Keratinocyte (primary cell): ENCODE measurements at regions not wholly inside any gene's neighbourhood (a gene's known extent, or its start where the extent isn't known, plus 50 kb on each side); places are given as distances from the start of the nearest gene placed in this dataset.

ENCODE experiments used
- DNase-seq: peaks from one replicate; pipeline ENCODE4 v3.0.0-alpha.2; 2011; ENCODE audit warnings: low read depth, missing footprints, low spot score
- FAIRE-seq: peaks from 2 replicates; lab custom pipeline; 2011; peaks lifted over from hg19 to GRCh38; lab: Jason Lieb, UNC
- H2AFZ ChIP-seq: 2 replicates; pipeline ENCODE4 v1.6.0; 2012; ENCODE audit warnings: low read length, control low read depth, inconsistent platforms; ENCODE audit not compliant: control insufficient read depth
- H3K27ac ChIP-seq: 2 replicates; pipeline ENCODE4 v1.5.1; 2011; ENCODE audit warnings: low read length; ENCODE audit not compliant: control insufficient read depth, insufficient read depth
- H3K27me3 ChIP-seq: 3 replicates; pipeline ENCODE4 v1.6.0; 2011; ENCODE audit warnings: low read length; ENCODE audit not compliant: control insufficient read depth, insufficient read depth; ENCODE audit errors: extremely low read depth
- H3K36me3 ChIP-seq, 2 experiments: 2 replicates in 1 of 2; 3 replicates in 1 of 2; pipeline ENCODE4 v1.5.1; 2011; ENCODE audit warnings: low read length in 2 of 2, mild to moderate bottlenecking in 1 of 2; ENCODE audit not compliant: control insufficient read depth in 2 of 2, insufficient read depth in 2 of 2; ENCODE audit errors: extremely low read depth in 1 of 2
- H3K4me1 ChIP-seq: 3 replicates; pipeline ENCODE4 v1.5.1; 2011; ENCODE audit warnings: low read length; ENCODE audit not compliant: control insufficient read depth, insufficient read depth; ENCODE audit errors: extremely low read depth
- H3K4me2 ChIP-seq: 3 replicates; pipeline ENCODE4 v1.6.0; 2011; ENCODE audit warnings: low read depth, low read length; ENCODE audit not compliant: control insufficient read depth, insufficient read depth; ENCODE audit errors: extremely low read depth
- H3K4me3 ChIP-seq, 3 experiments: fragments of 200-600 bp in 1 of 3; sonication (generic) in 1 of 3; 2 replicates in 2 of 3; 3 replicates in 1 of 3; pipeline ENCODE4 v1.5.1; 2011 to 2016; ENCODE audit warnings: low read length in 3 of 3, mild to moderate bottlenecking in 3 of 3, control low read depth in 2 of 3, inconsistent platforms in 1 of 3, low read depth in 1 of 3, mixed read lengths in 1 of 3, mixed run types in 1 of 3, moderate library complexity in 1 of 3; ENCODE audit not compliant: control insufficient read depth in 2 of 3, insufficient read depth in 2 of 3; ENCODE audit errors: extremely low read depth in 1 of 3
- H3K79me2 ChIP-seq: 2 replicates; pipeline ENCODE4 v1.6.0; 2012; ENCODE audit warnings: low read length; ENCODE audit not compliant: control insufficient read depth, insufficient read depth
- H3K9ac ChIP-seq: 3 replicates; pipeline ENCODE4 v1.6.0; 2011; ENCODE audit warnings: low read length; ENCODE audit not compliant: control insufficient read depth, insufficient read depth; ENCODE audit errors: extremely low read depth
- H3K9me1 ChIP-seq: 3 replicates; pipeline ENCODE4 v1.6.0; 2011; ENCODE audit warnings: low read length; ENCODE audit not compliant: control insufficient read depth, insufficient read depth; ENCODE audit errors: extremely low read depth
- H3K9me3 ChIP-seq: 2 replicates; pipeline ENCODE4 v1.5.1; 2012; ENCODE audit warnings: low read depth, low read length; ENCODE audit not compliant: control insufficient read depth
- H4K20me1 ChIP-seq: 3 replicates; pipeline ENCODE4 v1.6.0; 2011; ENCODE audit warnings: low read length; ENCODE audit not compliant: control insufficient read depth, insufficient read depth; ENCODE audit errors: extremely low read depth
- EZH2 ChIP-seq: IDR thresholded peaks from one replicate; pipeline ENCODE4 v1.6.1; 2012; ENCODE audit warnings: inconsistent platforms, mild to moderate bottlenecking, low read length, moderate library complexity
- dilution Hi-C: fragments of 300-500 bp; cut with MboI; formaldehyde crosslinking; loops from one replicate; pipeline ENCODE4 v1.7.0; 2020; ENCODE audit warnings: low sequenced_read_pairs; ENCODE audit not compliant: extremely low pct_ligation_motif_present
- TF ChIP-seq, protein P1 (sequence below), 3 experiments: IDR thresholded peaks in 1 of 3; conservative IDR thresholded peaks in 1 of 3; optimal IDR thresholded peaks in 1 of 3; 2 replicates in 2 of 3; 3 replicates in 1 of 3; pipeline versions ENCODE3 to v1.5.1; 2011; ENCODE audit warnings: low read length in 3 of 3, mild to moderate bottlenecking in 3 of 3, moderate library complexity in 2 of 3, control low read depth in 1 of 3, inconsistent platforms in 1 of 3; ENCODE audit not compliant: insufficient read depth in 2 of 3; ENCODE audit errors: extremely low read depth in 1 of 3

DNA sequence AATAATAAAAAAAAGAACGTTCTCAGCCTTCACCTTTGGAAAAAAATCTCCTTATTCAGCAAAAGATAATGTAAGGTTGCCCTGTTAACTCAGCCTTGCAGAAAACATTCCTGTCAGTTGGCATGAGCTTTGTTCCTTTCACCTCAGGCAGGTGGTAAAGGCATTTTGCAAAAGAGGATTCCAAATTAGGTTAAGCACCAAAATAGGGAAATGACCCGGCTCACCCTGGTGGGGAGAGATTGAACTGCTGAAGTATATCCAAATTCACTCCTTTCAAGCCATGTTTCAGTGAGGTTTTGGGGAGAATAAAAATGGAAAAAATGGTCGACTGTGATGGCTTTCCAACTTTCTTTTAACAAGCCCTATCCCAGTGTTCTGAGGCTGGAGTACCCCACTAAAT, 1988.8 kb upstream of the PIK3C3 start:
- DNase-seq (no peak), FAIRE-seq (no peak)
- Histone ChIP-seq H3K9me1 (no peaks in the 10 kb centered on the region), H3K79me2 (no peaks in the 10 kb centered on the region), H3K27me3 (no peaks in the 10 kb centered on the region), H3K27ac (no peak overlapping the region), H3K4me2 (no peak overlapping the region), H4K20me1 (no peaks in the 10 kb centered on the region), H3K4me1 (peaks cover 20% of the 10 kb centered on the region), H3K4me3 (no peak overlapping the region), H3K9ac (no peak overlapping the region), H2AFZ (no peak overlapping the region), H3K36me3 (no peaks in the 10 kb centered on the region), H3K9me3 (no peaks in the 10 kb centered on the region)
- TF ChIP-seq EZH2: no peak
- TF ChIP-seq, protein P1, sequence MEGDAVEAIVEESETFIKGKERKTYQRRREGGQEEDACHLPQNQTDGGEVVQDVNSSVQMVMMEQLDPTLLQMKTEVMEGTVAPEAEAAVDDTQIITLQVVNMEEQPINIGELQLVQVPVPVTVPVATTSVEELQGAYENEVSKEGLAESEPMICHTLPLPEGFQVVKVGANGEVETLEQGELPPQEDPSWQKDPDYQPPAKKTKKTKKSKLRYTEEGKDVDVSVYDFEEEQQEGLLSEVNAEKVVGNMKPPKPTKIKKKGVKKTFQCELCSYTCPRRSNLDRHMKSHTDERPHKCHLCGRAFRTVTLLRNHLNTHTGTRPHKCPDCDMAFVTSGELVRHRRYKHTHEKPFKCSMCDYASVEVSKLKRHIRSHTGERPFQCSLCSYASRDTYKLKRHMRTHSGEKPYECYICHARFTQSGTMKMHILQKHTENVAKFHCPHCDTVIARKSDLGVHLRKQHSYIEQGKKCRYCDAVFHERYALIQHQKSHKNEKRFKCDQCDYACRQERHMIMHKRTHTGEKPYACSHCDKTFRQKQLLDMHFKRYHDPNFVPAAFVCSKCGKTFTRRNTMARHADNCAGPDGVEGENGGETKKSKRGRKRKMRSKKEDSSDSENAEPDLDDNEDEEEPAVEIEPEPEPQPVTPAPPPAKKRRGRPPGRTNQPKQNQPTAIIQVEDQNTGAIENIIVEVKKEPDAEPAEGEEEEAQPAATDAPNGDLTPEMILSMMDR (optimal IDR thresholded peaks at IDR 0.05 in 1 of 3, IDR thresholded peaks at IDR 0.05 in 1 of 3, conservative IDR thresholded peaks at IDR 0.05 in 1 of 3; ENCODE audit: extremely low read depth in 1 of 3, insufficient read depth in 2 of 3, low read length in 3 of 3): peak; percentile 43 to 60 (median 46)
- dilution Hi-C loops: no loop called here

DNA sequence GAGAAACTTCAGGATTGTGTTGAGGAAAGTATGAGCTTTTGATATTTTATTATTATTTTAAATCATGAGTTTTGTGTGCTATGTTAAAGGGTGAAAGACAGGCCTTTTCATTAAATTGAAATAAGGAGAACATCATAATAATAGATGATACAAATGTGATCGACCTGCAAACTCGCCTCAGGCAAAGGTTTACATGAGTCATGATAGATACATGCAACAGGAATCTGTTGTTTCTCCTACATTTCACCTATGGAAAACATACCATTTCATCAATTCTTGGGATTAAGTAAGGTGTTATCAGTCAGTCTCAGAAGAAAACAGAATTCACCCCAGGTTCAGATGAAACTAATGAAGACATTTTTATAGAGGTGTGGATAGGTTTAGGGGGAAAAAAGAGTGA, 1992.5 kb upstream of the PIK3C3 start:
- H3K9me1 ChIP-seq: no peaks in the 10 kb centered on the region
- no peak overlapping the region for H2AFZ ChIP-seq
- H3K9ac ChIP-seq: no peak overlapping the region
- no peak for TF ChIP-seq EZH2
- TF ChIP-seq, protein P1 (optimal IDR thresholded peaks at IDR 0.05 in 1 of 3, IDR thresholded peaks at IDR 0.05 in 1 of 3, conservative IDR thresholded peaks at IDR 0.05 in 1 of 3; ENCODE audit: extremely low read depth in 1 of 3, insufficient read depth in 2 of 3, low read length in 3 of 3): no peak
- H3K36me3 ChIP-seq: no peaks in the 10 kb centered on the region
- FAIRE-seq (peak; percentile 44), DNase-seq (peak; percentile 52)
- H4K20me1 ChIP-seq: no peaks in the 10 kb centered on the region
- H3K4me1 ChIP-seq: peaks cover 37% of the 10 kb centered on the region
- H3K4me2 ChIP-seq: no peak overlapping the region
- peak overlapping the region; percentile 59 for H3K27ac ChIP-seq
- H3K9me3 ChIP-seq: no peaks in the 10 kb centered on the region
- dilution Hi-C loops: no loop called here
- no peaks in the 10 kb centered on the region for H3K27me3 ChIP-seq
- no peaks in the 10 kb centered on the region for H3K79me2 ChIP-seq
- no peak overlapping the region for H3K4me3 ChIP-seq
